PFSK-1 (cell line): ENCODE measurements at regions not wholly inside any gene's neighbourhood (a gene's known extent, or its start where the extent isn't known, plus 50 kb on each side); places are given as distances from the start of the nearest gene placed in this dataset.

Experiments used
- FOXP2 ChIP-seq: optimal IDR thresholded peaks from 2 replicates; pipeline ENCODE3; 2011; ENCODE audit warnings: borderline replicate concordance, control low read depth, inconsistent platforms; ENCODE audit not compliant: insufficient read depth; ENCODE audit errors: extremely low read length, extremely low read depth
- POLR2AphosphoS5 ChIP-seq: IDR thresholded peaks from 2 replicates; pipeline ENCODE4 v1.6.1; 2012; ENCODE audit warnings: low read depth, mild to moderate bottlenecking, control low read depth, low read length, moderate library complexity
- SIN3A ChIP-seq: IDR thresholded peaks from 2 replicates; pipeline ENCODE4 v1.6.1; 2012; ENCODE audit warnings: mild to moderate bottlenecking, low read length, moderate library complexity, borderline replicate concordance; ENCODE audit not compliant: insufficient read depth
- TF ChIP-seq, protein P1 (sequence below), 2 experiments: IDR thresholded peaks; 2 replicates each; pipeline versions ENCODE4 v1.6.1 to v1.8.0; 2011 to 2012; ENCODE audit warnings: low read depth in 2 of 2, low read length in 2 of 2, control low read depth in 1 of 2, inconsistent platforms in 1 of 2, mild to moderate bottlenecking in 1 of 2, moderate library complexity in 1 of 2; ENCODE audit not compliant: insufficient read depth in 1 of 2

DNA sequence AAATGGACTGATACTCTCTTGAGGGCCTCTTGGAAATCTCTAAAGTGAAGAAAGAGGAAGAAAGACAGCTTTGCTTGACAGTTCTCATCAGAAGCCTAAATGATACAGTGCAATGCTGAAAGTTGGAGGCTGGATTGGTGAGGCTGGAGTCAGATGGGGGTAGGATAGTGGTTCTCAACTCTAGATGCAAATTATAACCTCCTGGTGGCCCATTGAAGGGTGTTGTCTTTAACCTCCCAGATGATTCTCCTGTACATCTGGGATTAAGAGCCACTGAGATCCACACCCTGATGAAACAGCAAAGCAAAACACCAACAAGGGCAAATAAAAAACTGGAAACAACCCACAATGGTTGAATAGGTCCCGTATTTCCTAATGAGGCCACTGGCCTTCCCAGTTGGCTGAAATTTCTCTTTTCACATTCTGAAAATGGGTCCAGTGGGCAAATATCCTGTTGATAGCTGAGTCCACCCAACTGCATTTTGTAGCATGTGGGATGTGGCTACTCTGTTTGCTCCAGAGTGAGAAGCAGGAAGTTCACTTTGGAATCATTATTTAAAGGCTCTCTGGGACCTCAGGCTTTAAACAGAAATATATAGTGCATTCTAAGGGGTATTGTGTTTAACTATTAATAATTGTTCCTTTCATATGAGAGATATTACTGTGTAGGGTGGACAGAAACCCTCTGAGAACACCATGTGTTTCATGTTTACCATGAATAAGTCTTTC is 208.1 kb downstream of the SOX4 start:
- TF ChIP-seq FOXP2: no peak
- TF ChIP-seq SIN3A: no peak
- TF ChIP-seq, protein P1, sequence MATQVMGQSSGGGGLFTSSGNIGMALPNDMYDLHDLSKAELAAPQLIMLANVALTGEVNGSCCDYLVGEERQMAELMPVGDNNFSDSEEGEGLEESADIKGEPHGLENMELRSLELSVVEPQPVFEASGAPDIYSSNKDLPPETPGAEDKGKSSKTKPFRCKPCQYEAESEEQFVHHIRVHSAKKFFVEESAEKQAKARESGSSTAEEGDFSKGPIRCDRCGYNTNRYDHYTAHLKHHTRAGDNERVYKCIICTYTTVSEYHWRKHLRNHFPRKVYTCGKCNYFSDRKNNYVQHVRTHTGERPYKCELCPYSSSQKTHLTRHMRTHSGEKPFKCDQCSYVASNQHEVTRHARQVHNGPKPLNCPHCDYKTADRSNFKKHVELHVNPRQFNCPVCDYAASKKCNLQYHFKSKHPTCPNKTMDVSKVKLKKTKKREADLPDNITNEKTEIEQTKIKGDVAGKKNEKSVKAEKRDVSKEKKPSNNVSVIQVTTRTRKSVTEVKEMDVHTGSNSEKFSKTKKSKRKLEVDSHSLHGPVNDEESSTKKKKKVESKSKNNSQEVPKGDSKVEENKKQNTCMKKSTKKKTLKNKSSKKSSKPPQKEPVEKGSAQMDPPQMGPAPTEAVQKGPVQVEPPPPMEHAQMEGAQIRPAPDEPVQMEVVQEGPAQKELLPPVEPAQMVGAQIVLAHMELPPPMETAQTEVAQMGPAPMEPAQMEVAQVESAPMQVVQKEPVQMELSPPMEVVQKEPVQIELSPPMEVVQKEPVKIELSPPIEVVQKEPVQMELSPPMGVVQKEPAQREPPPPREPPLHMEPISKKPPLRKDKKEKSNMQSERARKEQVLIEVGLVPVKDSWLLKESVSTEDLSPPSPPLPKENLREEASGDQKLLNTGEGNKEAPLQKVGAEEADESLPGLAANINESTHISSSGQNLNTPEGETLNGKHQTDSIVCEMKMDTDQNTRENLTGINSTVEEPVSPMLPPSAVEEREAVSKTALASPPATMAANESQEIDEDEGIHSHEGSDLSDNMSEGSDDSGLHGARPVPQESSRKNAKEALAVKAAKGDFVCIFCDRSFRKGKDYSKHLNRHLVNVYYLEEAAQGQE (IDR thresholded peaks at IDR 0.05; ENCODE audit: insufficient read depth in 1 of 2, low read depth in 2 of 2, low read length in 2 of 2): no peak
- TF ChIP-seq POLR2AphosphoS5: no peak
